ENCODE measurements at regions not wholly inside any gene's neighbourhood (a gene's known extent, or its start where the extent isn't known, plus 50 kb on each side); places are given as distances from the start of the nearest gene placed in this dataset.

DNA sequence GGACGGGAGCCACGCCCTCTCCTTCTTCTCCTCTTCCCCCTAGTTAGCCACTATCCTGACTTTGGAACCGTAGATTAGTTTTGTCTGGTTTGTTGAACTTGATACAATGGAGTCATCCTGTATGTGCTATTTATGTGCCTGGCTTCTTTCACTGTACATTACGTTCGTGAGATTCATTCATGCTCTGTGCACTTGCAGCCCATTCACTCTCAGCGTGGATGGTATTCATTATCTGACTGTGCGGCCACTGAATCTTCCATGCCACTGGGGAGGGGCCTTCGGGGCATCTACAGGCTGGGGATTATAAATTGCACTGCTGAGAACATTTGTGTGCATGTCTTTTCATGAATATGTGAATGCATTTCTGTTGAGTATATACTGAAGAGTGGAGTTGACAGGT, 262.5 kb downstream of the CDH26 start:
- H2BK15ac ChIP-seq (ENCODE audit: low read length): no peak overlapping the region
- 88% methylated on average over 8 of the region's 8 CpGs; no CpG with 5 or more reads in 1 of the 2 experiments for WGBS, 2 experiments (ENCODE audit: extremely low coverage in 1 of 2, insufficient coverage in 1 of 2, insufficient read length in 1 of 2, insufficient replicate concordance in 2 of 2, low coverage in 1 of 2, low lambda C conversion rate in 2 of 2, missing lambda C conversion rate in 1 of 2)

More for the DNA sequence above, 262.5 kb downstream of the CDH26 start:
- FAIRE-seq (no peak), DNase-seq (ENCODE audit: low read depth in 1 of 2, low spot score in 2 of 2) (no peak)
- Histone ChIP-seq H3K79me1 (ENCODE audit: low read depth, low read length) (no peaks in the 10 kb centered on the region), H3K27ac (ENCODE audit: low read depth, low read length) (no peak overlapping the region), H4K91ac (replicated peaks; ENCODE audit: insufficient read length, low read length) (no peak overlapping the region), H3K4me1 (replicated peaks in 1 of 4; ENCODE audit: control insufficient read depth in 3 of 4, insufficient read depth in 4 of 4, low read length in 3 of 4) (no peaks in the 10 kb centered on the region), H2BK5ac (ENCODE audit: low read depth, low read length) (no peak overlapping the region), H2BK12ac (ENCODE audit: low read depth, low read length) (no peak overlapping the region), H2BK20ac (ENCODE audit: low read length) (no peak overlapping the region), H4K5ac (ENCODE audit: insufficient read length, low read depth, low read length) (no peak overlapping the region), H3K9ac (replicated peaks in 1 of 4; ENCODE audit: extremely low read depth in 1 of 4, low read depth in 3 of 4, low read length in 3 of 4) (no peak overlapping the region), H3K4me2 (ENCODE audit: insufficient read depth in 1 of 2, low read depth in 2 of 2, low read length in 2 of 2) (no peak overlapping the region), H3K79me2 (ENCODE audit: control insufficient read depth in 1 of 2, insufficient read depth in 2 of 2, low read length in 2 of 2) (no peaks in the 10 kb centered on the region), H2BK120ac (replicated peaks; ENCODE audit: low read depth, low read length) (no peak overlapping the region), H3K23ac (ENCODE audit: insufficient read length) (no peak overlapping the region), H3K23me2 (ENCODE audit: low read depth, low read length) (no peaks in the 10 kb centered on the region), H3K56ac (replicated peaks; ENCODE audit: insufficient read length, low read depth, low read length) (no peak overlapping the region), H4K8ac (ENCODE audit: extremely low read depth, insufficient read depth, low read length) (no peak overlapping the region), H2AFZ (ENCODE audit: low read length) (no peak overlapping the region), H4K20me1 (replicated peaks in 1 of 2; ENCODE audit: control insufficient read depth in 1 of 2, insufficient read depth in 2 of 2, low read length in 2 of 2) (no peaks in the 10 kb centered on the region), H3K4me3 (ENCODE audit: extremely low read depth in 1 of 4, insufficient read depth in 2 of 4, low read depth in 3 of 4, low read length in 4 of 4) (no peak overlapping the region), H3K27me3 (replicated peaks in 1 of 4; ENCODE audit: control insufficient read depth in 3 of 4, extremely low read depth in 1 of 4, insufficient read depth in 3 of 4, low read length in 3 of 4) (no peaks in the 10 kb centered on the region; a peak in 2 of 7 replicates), H3K9me3 (ENCODE audit: insufficient read depth in 2 of 2, low read depth in 1 of 2, low read length in 1 of 2) (no peaks in the 10 kb centered on the region), H3K4ac (replicated peaks; ENCODE audit: insufficient read length, low read depth, low read length) (no peak overlapping the region), H3K36me3 (ENCODE audit: control insufficient read depth in 2 of 4, insufficient read depth in 4 of 4, low read length in 3 of 4) (no peaks in the 10 kb centered on the region), H2AK5ac (ENCODE audit: low read depth, low read length) (no peak overlapping the region), H3K14ac (ENCODE audit: insufficient read length) (no peak overlapping the region), H3K18ac (ENCODE audit: extremely low read depth, low read length) (no peak overlapping the region)
- ChIA-PET POLR2A (ENCODE audit: partially characterized antibody) (no interaction called here), CTCF (ENCODE audit: partially characterized antibody) (no interaction called here)
- TF ChIP-seq POLR2AphosphoS5 (IDR thresholded peaks at IDR 0.05; ENCODE audit: low read depth, low read length) (no peak), ASH2L (IDR thresholded peaks at IDR 0.05; ENCODE audit: low read length) (no peak)
- TF ChIP-seq, protein P1, sequence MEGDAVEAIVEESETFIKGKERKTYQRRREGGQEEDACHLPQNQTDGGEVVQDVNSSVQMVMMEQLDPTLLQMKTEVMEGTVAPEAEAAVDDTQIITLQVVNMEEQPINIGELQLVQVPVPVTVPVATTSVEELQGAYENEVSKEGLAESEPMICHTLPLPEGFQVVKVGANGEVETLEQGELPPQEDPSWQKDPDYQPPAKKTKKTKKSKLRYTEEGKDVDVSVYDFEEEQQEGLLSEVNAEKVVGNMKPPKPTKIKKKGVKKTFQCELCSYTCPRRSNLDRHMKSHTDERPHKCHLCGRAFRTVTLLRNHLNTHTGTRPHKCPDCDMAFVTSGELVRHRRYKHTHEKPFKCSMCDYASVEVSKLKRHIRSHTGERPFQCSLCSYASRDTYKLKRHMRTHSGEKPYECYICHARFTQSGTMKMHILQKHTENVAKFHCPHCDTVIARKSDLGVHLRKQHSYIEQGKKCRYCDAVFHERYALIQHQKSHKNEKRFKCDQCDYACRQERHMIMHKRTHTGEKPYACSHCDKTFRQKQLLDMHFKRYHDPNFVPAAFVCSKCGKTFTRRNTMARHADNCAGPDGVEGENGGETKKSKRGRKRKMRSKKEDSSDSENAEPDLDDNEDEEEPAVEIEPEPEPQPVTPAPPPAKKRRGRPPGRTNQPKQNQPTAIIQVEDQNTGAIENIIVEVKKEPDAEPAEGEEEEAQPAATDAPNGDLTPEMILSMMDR (IDR thresholded peaks at IDR 0.05; ENCODE audit: control extremely low read depth in 1 of 3, insufficient read depth in 1 of 3, low read depth in 1 of 3, low read length in 3 of 3): no peak

Data from H1 (cell line).